ENCODE measurements at regions not wholly inside any gene's neighbourhood (a gene's known extent, or its start where the extent isn't known, plus 50 kb on each side); places are given as distances from the start of the nearest gene placed in this dataset.

DNA sequence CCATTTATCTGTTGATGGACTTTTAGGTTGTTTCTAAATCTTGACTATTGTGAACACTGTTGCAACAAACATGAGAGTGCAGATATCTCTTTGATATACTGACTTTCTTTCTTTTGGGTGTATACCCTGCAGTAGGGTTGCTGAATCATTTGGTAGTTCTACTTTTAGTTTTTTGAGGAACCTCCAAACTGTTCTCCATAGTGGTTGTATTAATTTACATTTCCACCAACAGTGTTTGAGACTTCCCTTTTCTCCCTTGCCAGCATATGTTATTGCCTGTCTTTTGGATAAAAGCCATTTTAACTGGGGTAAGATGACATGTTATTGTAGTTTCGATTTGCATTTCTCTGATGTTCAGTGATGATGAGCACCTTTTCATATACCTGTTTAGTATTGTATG lies 330.0 kb downstream of the DDX10 start:
- no peak for DNase-seq

DNA sequence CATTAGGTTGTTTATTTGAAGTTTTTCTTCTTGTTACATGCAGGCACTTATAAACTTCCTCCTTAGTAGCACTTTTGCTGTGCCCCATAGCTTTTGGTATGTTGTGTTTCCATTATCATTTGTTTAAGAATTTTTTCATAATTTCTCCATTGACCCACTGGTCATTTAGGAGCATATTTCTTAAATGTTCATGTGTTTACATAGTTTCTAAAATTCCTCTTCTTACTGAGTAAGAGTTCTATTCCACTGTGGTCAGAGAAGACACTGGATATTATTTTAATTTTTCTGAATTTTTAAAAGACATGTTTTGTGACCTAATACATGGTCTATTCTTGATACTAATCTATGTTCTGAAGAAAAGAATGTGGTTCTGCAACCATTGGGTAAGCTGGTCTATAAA lies 333.0 kb downstream of the DDX10 start:
- no peak for DNase-seq

DNA sequence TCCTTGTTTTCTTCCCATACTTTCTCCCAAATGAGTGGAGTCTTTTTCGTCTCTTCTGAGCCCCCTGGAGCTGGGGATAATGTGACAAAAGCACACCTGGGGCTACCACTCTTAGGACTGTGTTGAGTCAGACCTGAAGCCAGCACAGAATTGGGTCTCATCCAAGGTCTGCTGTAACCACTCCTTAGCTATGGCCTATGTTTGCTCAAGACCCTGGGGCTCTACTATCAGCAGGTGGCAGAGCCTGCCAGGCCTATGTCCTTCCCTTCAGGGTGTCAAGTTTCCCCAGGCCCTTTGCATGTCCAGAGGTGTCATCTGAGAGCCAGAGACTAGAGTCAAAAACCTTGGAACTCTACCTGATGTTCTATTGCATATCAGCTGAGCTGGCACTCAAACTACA lies 335.7 kb downstream of the DDX10 start:
- no peak for DNase-seq

DNA sequence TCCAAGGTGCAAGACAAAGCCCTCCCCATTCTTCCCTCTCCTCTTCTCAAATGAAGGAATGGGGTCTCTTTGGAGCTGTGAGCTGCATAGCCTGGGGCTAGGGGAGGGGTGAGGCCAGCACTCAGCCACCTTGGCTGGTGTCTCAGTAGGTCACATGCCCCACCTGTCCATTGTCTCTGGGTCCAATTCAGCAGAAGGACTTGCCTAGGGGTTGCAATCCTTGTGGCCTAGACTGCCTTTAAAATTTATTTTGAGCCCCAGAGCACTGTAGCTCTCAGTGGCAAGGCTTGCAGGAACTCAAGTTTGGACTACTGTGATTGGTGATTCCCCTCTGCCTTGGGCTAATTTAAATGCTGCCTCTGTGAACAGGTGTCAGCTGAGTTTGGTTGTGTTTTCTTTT lies 336.7 kb downstream of the DDX10 start:
- no peak for DNase-seq

DNA sequence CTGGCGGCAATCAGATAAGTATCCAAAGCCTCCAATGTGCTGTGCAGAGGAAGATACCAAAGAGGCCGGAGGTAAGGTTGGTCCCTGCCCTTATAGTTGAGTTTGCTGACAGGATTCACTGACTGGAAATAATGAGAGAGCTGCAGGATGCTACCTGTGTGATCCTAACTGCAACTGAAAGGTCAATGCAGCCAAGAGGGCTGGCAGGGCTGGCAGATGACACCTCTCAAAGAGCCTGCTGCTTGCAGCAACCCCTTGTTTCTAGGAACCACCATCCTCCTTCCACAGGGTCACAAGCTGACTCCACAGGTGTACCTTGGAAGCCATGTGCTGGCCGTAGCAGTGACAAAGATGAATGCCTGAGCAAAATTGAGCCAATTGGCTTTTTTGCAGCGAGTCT lies 348.1 kb downstream of the DDX10 start:
- DNase-seq: no peak

DNA sequence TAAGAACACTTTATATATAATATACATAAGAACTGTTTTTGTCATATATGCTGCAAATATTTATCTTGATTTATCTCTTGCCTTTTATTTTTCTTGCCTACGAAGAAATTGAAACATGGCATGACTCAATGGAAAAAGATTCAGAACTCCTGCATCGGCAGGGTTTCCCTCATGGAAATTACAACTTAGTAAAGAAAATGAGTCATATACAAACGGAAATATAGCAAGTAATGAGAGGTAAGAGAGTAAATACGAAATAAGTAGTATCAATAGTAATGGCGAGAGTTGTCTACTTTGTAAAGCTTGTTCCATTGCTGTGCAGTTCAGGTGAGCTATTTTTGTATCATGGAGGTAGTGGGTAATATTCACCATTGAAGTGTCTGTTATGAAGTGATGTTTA lies 350.4 kb downstream of the DDX10 start:
- DNase-seq: no peak

DNA sequence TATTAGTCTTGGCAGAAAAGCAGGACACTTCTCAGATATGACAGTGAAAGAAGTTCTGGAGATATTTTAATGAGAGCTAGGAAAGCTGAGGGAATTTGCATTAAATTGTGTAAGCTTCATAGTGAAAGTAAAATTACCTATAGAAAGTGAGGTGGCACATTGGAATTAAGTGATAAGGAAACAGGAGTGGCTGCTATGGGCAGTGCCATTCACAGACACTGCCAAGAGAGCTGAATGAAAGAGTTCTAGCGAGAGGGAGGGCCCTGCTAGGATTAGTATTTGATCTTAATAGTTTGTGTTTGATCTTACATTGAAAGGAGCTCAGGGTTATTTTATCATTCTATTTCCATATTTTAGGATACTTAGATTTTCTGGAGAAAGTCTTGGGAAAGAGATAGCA lies 351.9 kb downstream of the DDX10 start:
- DNase-seq: no peak

DNA sequence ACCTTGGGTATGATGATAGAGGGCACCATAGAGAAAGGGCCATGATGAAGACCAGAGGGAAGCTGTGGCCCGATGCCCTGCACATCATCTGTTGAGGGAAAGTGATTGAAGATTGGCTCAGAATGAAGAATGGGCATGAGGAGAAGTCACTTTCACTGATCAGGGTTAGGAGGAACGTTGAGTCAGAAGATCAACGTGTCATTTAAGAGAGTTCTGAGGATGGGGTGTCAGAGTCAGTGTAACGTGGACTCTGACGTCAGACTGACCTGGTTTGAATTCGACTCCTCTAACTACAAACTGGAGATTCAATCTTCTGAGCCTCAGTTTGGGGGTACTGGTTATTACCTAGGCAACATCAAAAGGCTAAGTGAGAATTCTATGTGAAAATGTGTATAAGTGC lies 352.6 kb downstream of the DDX10 start:
- DNase-seq: no peak

DNA sequence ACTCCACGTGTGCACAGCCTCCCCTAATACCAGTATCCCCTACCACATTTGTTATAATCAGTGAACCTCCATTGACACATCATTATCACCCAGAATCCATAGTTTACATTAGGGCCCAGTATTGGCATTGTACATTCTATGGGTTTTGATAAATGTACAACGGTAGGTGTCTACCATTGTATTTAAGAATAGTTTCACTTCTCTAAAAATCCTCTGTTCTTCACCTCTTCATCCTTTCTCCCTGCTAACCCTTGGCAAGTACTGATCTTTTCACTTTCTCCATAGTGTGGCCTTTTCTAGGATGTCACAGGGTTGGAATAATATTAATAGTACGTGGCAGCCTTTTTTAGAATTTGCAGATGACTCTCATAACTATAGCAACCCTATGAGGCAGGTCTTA lies 353.8 kb downstream of the DDX10 start:
- no peak for DNase-seq

DNA sequence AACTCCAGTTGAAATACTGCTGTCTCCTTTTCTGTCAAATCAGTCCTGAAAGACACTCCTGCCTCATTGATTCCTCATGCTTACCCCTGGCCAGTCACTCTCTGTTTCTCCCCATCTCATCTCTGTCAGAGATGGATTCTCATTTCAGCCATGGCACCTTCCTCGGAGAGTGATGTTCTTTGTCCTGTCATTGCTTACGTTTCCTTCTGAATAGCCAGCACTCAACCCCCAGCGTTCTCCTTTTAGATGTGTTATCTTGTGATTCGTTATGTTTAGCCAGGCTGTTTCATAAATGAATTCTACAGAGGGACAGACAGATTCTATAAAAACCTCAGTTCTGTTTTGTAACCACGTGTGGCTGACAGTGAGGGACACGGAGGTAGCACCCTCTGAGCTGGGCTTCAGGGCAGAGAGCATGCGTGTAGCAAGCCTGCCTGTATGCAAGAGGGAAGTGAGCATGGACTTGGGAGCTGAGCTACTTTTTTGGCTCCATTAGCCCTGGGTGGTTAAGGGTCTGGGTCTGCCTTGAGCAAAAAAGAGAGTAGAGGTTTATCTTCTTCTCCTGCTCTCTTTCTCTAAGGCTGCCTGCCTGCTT lies 354.6 kb downstream of the DDX10 start:
- no peak for DNase-seq

DNA sequence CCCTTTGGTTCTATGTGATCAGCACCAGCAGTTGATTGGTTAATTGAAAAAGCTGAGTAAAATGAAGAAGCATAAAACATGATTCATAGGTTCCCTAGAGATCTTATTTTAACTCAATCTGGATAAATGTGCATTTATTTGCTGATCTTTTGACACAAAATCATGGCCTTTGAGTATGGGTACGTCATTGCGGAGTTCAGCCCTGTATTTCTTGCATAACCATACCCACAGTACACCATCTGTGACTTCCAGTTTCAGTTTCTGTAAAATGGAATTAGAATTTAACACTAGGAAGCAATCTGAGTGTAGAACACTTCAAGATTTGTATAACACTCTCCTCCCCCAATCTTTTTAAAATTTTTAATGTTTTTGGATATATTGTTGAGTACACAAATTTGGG lies 358.2 kb downstream of the DDX10 start:
- DNase-seq: no peak

DNA sequence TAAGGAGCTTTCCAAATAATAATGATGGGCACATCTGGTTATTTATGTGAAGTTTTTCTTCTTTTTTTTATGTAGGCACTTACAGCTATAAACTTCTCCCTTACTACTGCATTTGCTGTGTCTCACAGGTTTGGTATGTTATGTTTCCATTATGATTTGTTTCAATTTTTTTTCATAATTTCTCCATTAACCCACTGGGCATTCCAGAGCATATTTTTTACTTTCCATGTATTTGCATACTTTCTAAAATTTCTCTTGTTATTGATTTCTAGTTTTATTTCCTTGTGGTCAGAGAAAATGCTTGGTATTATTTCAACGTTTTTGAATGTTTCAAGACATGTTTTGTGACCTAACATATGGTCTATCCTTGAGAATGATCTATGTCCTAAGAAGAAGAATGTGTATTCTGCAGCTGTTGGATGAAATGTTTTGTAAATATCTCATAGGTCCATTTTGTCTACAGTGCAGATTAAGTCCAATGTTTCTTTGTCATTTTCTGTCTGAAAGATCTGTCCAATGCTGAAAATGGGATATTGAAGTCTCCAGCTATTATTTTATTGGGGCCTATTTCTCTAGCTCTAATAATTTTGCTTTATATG lies 362.1 kb downstream of the DDX10 start:
- DNase-seq: no peak

DNA sequence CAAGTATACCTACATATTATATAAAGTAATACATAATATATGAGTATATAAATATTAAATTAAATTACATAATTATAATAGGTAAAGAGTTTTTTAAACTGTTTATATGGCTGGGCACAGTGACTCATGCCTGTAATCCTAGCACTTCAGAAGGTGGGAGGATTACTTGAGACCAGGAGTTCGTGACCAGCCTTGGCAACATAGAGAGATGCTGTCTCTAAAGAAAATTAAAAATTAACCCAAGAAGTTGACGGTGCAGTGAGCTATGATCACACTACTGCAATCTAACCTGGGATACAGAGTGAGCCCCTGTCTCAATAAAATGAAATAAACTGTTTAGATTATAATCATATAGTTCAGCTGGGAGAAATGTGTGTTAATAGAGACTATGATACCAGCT lies 363.0 kb downstream of the DDX10 start:
- no peak for DNase-seq

DNA sequence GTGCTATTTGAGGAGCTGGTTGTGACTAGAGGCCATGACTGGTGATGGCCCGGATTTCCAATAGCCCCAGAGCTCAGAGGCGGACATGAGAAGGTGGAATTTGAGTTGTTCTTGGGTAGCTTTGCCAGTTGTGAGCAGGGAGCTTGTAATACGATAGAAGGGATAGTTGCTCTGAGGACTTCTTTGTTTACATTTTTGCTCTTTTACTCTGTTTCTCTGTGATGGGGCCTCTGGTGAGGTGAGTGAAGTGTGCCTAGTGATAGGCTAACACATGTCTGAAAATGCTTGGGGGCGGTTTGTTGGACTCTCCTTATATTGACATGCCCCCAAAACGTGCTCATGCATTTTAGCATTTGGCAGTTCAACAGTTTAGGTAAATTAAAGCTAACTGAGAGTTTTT lies 365.1 kb downstream of the DDX10 start:
- DNase-seq: no peak

DNA sequence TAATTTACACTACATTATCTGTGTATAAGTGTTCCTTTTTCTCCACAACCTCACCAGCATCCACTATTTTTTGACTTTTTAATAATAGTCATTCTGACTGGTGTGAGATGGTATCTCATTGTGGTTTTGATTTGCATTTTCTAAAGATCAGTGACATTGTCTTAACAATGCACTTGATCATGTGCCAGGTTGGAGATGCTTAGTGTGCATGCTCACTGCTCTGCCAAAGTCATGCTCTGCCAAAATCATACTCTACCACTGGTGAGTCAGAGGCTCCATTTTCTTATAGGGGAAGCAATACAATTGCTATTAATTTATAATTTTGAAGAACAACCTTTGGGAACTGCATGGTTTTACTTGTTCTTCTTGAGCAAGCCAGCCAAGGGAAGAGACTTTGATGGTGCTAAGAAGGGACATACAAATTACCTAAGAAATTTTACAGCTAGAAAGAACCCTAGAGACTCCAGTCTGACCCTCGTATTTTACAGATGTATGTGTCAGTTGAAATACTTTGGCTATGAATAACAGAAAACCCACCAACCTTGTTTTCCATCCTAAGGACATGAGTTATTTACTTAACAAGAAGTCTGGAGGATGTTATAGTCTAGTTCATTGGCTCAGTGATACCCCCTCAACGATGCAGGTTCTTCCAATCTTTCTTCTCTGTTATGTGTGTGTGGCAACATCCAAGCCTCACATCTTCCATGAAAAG lies 368.9 kb downstream of the DDX10 start:
- DNase-seq: no peak

DNA sequence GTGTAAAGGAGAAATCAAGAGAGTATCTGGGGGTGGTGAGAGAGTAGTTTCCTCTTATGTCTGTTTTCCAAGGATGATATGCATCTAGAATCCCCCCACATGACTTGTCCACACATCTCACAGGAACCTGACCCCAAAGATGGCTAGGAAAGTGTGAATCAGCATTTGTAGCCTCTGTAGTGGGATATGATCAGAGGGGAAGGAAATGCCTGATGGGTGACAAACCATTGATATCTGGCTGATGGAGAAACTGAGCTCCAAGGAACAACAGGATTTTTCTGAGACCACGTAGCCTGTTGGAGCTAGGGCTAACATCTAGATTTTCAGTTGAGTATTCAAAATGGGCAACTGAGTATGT lies 369.4 kb downstream of the DDX10 start:
- no peak for DNase-seq

DNA sequence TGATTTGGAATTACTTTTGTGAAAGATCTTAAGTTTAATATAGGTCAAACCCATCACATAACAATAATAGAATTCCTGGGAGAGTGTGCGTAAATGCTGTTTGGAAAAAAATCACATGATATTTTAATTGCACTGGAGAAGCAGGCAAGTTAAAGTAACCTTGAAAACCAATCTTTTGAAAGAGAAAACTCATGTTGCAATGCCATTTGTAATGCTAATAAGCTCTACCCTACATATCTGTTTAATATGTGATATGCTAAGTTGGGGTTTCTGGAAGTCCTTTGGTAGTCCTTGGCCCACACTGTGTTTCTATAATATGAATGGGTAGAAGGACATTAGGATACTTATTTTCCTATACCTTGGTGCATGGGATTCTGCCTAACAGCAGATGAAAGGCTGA lies 370.4 kb downstream of the DDX10 start:
- no peak for DNase-seq

DNA sequence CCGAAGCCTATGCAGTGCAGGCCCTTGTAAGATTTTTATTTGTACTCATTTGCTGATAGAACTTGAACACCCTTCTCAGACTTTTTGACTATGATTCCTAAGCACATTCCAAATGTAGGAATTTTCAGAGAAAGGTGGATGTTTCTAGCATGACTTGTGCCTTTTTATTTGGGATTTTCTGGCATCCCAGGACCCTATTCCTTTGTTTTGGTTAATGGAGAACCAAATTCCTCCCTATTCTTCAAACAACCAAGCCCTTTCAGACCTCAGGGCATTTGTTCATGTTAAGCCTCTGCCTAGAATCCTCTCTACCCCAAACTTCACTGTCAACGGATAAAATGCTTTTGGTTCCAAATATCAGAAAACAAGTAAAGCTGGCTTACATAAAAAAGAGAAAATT lies 371.1 kb downstream of the DDX10 start:
- DNase-seq: no peak

DNA sequence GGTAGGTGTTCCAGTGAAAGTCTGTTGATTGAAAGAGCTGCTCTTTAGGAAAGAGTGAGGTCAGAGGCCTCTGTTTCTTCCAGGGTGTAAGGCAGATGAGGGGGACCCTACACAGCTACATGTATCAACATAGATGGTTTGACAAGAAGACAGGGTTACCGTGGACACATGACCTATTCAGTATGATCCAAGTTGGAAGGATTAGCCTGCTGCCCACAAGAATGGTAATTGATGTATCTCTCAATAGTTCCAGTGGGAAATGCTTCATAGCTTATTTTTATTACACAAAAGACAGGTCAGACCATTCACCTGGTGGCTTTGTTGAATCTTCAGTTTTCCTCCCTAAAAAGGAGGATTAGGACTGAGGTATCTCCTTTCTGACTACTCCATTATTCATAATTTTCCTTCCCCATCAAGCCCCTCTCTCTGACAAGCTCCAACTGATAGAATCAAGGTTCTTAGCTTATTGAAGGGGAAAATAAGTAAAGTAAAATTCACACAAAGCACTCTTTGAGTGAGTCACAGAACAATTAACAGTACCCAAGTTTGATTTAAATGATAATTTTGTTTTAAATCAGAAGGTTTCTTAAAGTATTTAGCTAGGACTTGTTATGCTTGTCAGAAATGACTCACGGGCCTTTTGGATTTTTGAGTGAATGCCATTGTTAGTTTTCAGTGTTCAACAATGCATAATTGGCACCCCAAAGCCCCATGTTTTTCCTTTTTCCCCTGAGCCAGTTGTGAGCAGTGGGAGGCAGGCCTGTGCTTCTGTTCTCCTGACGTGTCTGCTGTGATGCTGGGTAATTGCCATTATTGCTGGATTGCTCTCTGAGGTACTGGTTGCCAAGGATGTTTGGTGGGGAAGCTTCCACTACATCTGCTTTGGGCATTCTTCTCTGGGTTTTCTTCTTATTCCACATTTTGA lies 373.2 kb downstream of the DDX10 start:
- DNase-seq: no peak

DNA sequence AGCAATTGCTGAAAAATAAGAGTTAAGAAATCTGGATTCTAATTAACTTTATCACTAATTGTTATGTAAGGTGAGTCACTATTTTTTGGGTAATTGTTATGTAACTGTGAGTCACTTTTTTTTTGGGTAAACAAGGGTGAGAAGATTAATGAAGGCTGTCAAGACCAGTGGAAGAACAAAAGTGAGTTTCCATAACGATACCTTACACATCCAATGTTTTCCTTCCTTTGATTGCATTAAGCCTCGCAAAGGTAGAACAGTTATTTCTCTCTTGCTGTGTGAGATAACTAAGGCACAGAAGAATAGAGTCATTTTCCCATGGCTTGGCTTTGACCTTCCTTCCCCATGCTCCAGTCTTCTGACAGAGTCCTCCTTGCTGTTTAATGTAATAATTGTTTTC lies 374.7 kb downstream of the DDX10 start:
- DNase-seq: no peak

DNA sequence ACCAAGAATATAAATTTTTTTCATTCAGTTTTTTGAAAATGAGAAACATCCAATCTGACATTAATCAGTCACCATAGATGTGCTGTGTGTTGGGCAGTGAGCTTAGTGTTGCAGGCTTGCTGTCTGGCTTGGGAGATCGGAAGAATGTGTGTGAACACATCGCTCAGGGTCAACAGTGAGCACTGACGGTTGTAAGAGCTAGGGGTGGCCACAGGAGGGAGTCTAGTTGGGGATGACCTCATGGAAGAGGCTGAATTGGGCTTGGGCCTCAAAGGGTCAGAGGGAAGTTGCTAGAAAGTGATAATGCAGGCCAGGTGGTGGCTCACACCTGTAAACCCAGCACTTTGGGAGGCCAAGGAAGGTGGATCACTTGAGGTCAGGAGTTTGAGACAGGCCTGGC lies 375.4 kb downstream of the DDX10 start:
- no peak for DNase-seq

DNA sequence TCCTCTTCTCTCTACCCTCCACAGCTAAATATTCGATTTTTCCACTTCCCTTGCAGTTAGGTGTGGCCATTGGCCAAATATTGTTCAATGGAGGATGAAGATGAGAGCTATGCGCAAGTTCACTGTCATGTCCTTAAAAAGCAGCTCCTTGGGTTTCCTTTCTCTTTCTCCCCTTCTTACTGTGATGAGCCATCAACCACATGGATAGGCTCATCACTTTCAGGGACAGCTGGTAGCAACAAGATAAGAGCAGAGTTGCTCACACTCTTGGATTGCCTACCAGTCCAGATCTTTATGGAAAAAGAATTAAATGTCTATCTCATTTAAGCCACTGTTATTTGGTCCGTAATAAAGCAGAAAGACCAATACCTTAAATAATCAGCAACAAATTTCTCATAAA lies 377.0 kb downstream of the DDX10 start:
- DNase-seq: no peak

DNA sequence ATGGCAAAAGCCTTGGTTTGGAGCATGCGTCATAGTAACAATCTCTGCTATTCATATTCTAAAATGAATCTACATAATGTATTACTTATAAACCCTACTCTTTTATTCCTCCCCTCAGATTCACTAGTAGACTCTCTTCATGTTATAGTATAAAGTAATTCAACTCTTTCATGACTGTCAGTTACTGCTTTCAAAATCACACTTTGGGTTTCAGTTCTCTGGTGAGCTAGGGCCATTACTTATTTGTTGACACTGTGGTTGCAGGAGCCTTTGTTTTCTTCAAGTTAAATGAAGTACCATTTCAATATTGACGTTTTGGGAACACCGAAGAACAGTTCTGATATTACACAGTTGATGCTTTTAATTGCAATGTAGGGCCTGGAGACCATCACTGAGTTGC lies 378.4 kb downstream of the DDX10 start:
- no peak for DNase-seq

All from NCI-H2081 treated with DMSO at 0.1 percent for 48 hours (cell line).